HEK293T (cell line): ENCODE measurements at regions not wholly inside any gene's neighbourhood (a gene's known extent, or its start where the extent isn't known, plus 50 kb on each side); places are given as distances from the start of the nearest gene placed in this dataset.

Experiments used
- BHLHE40 ChIP-seq: fragments of 450-650 bp; IDR thresholded peaks from 2 replicates; pipeline ENCODE4 v1.6.1; 2016; ENCODE audit warnings: mild to moderate bottlenecking, moderate library complexity, borderline replicate concordance
- FOXA1 ChIP-seq: fragments of 450-650 bp; IDR thresholded peaks from 2 replicates; pipeline ENCODE4 v1.6.1; 2016; ENCODE audit warnings: mild to moderate bottlenecking
- FOXK2 ChIP-seq: fragments of 450-650 bp; IDR thresholded peaks from 2 replicates; pipeline ENCODE4 v1.6.1; 2016; ENCODE audit warnings: mild to moderate bottlenecking
- HDGF ChIP-seq: fragments of 450-650 bp; IDR thresholded peaks from 2 replicates; pipeline ENCODE4 v1.6.1; 2017; ENCODE audit warnings: antibody characterized with exemption, borderline replicate concordance

- TF ChIP-seq FOXA1 (no peak), HDGF (no peak), BHLHE40 (no peak), FOXK2 (no peak)
Observed at GRCh38 chr5:60077292-60077691, 183.8 kb upstream of the PDE4D start.
